CD14-positive monocyte (primary cell): ENCODE measurements at regions not wholly inside any gene's neighbourhood (a gene's known extent, or its start where the extent isn't known, plus 50 kb on each side); places are given as distances from the start of the nearest gene placed in this dataset.
A peak's percentile ranks its signal among the peaks of the same experiment; 100 is the strongest.

Experiments
- DNase-seq, 3 donors: peaks; one replicate each; pipeline ENCODE4 v3.0.0-alpha.2; 2011 to 2022
- H2AFZ ChIP-seq: 2 replicates; pipeline ENCODE4 v1.6.0; 2012; ENCODE audit warnings: mild to moderate bottlenecking, low read depth, low read length, inconsistent platforms; ENCODE audit not compliant: insufficient read depth, poor library complexity, severe bottlenecking
- H3K27ac ChIP-seq, 2 donors: 1 replicate in 1 of 2; 2 replicates in 1 of 2; pipeline ENCODE4 v1.5.1; 2012 to 2013; ENCODE audit warnings: low read length in 2 of 2, control low read depth in 1 of 2, inconsistent platforms in 1 of 2, low read depth in 1 of 2, mild to moderate bottlenecking in 1 of 2
- H3K27me3 ChIP-seq, 2 donors: one replicate each; pipeline versions ENCODE4 v1.6.0 to v1.6.1; 2011 to 2013; ENCODE audit warnings: low read length in 2 of 2; ENCODE audit not compliant: control insufficient read depth in 2 of 2, insufficient read depth in 2 of 2
- H3K36me3 ChIP-seq, 2 donors: replicated peaks in 1 of 2; 1 replicate in 1 of 2; 2 replicates in 1 of 2; pipeline versions ENCODE4 v1.5.1 to v1.6.1; 2012 to 2013; ENCODE audit warnings: low read length in 2 of 2, control low read depth in 1 of 2, inconsistent platforms in 1 of 2, mild to moderate bottlenecking in 1 of 2; ENCODE audit not compliant: insufficient read depth in 2 of 2, control insufficient read depth in 1 of 2
- H3K4me1 ChIP-seq, 2 donors: 1 replicate in 1 of 2; 2 replicates in 1 of 2; pipeline versions ENCODE4 v1.5.1 to v1.6.1; 2012 to 2013; ENCODE audit warnings: low read length in 2 of 2, control low read depth in 1 of 2, inconsistent platforms in 1 of 2, mild to moderate bottlenecking in 1 of 2, moderate library complexity in 1 of 2; ENCODE audit not compliant: insufficient read depth in 2 of 2, control insufficient read depth in 1 of 2
- H3K4me2 ChIP-seq: replicated peaks from 2 replicates; pipeline ENCODE3; 2012; ENCODE audit warnings: low read length, moderate library complexity, mild to moderate bottlenecking; ENCODE audit not compliant: poor library complexity, severe bottlenecking; ENCODE audit errors: extremely low read depth
- H3K4me3 ChIP-seq, 3 experiments: fragments of 200-600 bp in 1 of 3; sonication (generic) in 1 of 3; replicated peaks in 1 of 3; 1 replicate in 2 of 3; 2 replicates in 1 of 3; pipeline ENCODE4 v1.5.1; 2011 to 2013; ENCODE audit warnings: low read length in 3 of 3, mild to moderate bottlenecking in 3 of 3, control low read depth in 2 of 3, low read depth in 2 of 3, inconsistent platforms in 1 of 3, moderate library complexity in 1 of 3
- H3K79me2 ChIP-seq: 2 replicates; pipeline ENCODE4 v1.6.0; 2012; ENCODE audit warnings: mild to moderate bottlenecking, control low read depth, inconsistent platforms, low read length, moderate library complexity; ENCODE audit not compliant: insufficient read depth
- H3K9ac ChIP-seq: 2 replicates; pipeline ENCODE4 v1.6.0; 2017; ENCODE audit warnings: low read length, mild to moderate bottlenecking; ENCODE audit not compliant: insufficient read depth, poor library complexity, severe bottlenecking
- H3K9me3 ChIP-seq, 2 donors: replicated peaks in 1 of 2; 1 replicate in 1 of 2; 2 replicates in 1 of 2; pipeline versions ENCODE4 v1.5.1 to v1.6.1; 2012 to 2013; ENCODE audit warnings: low read length in 2 of 2, control low read depth in 1 of 2; ENCODE audit not compliant: control insufficient read depth in 1 of 2, insufficient read depth in 1 of 2
- H4K20me1 ChIP-seq: 2 replicates; pipeline ENCODE4 v1.6.0; 2012; ENCODE audit warnings: mild to moderate bottlenecking, low read length, control low read depth, moderate library complexity; ENCODE audit not compliant: insufficient read depth
- H3K27ac Mint-ChIP-seq, 7 donors: one replicate each; pipeline ENCODE4 v1.8.0; 2020; ENCODE audit warnings: mild to moderate bottlenecking in 7 of 7, mixed read lengths in 7 of 7, moderate library complexity in 6 of 7, inconsistent platforms in 2 of 7
- H3K27me3 Mint-ChIP-seq, 3 donors: one replicate each; pipeline ENCODE4 v1.8.0; 2021 to 2022; ENCODE audit warnings: low read depth in 3 of 3, mild to moderate bottlenecking in 3 of 3, mixed read lengths in 3 of 3, moderate library complexity in 3 of 3, inconsistent platforms in 1 of 3
- H3K36me3 Mint-ChIP-seq, 2 donors: one replicate each; pipeline ENCODE4 v1.8.0; 2020; ENCODE audit warnings: mixed read lengths in 2 of 2, inconsistent platforms in 1 of 2, mild to moderate bottlenecking in 1 of 2
- H3K4me1 Mint-ChIP-seq: one replicate; pipeline ENCODE4 v1.8.0; 2020; ENCODE audit warnings: mild to moderate bottlenecking, mixed read lengths
- H3K4me3 Mint-ChIP-seq, 2 donors: one replicate each; pipeline ENCODE4 v1.8.0; 2020; ENCODE audit warnings: mild to moderate bottlenecking in 2 of 2, mixed read lengths in 2 of 2, moderate library complexity in 1 of 2
- H3K9me3 Mint-ChIP-seq, 7 donors: one replicate each; pipeline ENCODE4 v1.8.0; 2020 to 2022; ENCODE audit warnings: mixed read lengths in 7 of 7, mild to moderate bottlenecking in 6 of 7, moderate library complexity in 6 of 7, inconsistent platforms in 2 of 7
- WGBS: methylation state at CpG from one replicate; pipeline ENCODE4 v1.1.5; 2013; ENCODE audit warnings: missing lambda C conversion rate; ENCODE audit not compliant: insufficient coverage; 5-methylcytosine and 5-hydroxymethylcytosine counted together
- intact Hi-C, 2 donors: fragments of 100-400 bp; cut with micrococcal nuclease; formaldehyde crosslinking; loops; one replicate each; pipeline versions ENCODE4 v1.15.0 to v1.15.1; 2023
- TF ChIP-seq, protein P1 (sequence below): fragments of 200-600 bp; IDR thresholded peaks from one replicate; pipeline ENCODE4 v1.8.0; 2022; ENCODE audit warnings: antibody characterized with exemption, mild to moderate bottlenecking

DNA sequence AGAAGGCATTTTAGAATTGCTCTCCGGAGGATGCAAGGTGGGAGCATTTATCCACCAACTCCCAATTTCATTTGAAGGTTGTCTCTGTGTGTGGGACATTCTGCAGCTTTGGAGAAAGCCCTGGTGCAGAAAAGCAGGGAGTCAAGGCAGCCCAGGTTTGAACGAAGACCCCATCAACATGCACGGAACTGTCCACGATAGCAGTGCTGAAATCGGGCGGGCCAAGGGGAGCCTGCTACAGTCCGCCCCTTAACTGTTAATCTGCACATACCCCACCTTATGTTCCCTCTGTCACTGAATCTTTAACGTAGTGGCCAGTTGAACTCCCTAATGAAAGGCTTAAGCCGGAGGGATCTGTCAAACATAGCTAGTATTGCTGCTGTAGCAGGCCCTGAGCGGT lies 68.8 kb upstream of the C1orf174 start:
- H3K27ac Mint-ChIP-seq: peak overlapping the region in 1 of 7 donors; percentile 68
- Histone ChIP-seq H3K79me2 (no peaks in the 10 kb centered on the region), H3K9ac (no peak overlapping the region), H3K27ac (no peak overlapping the region), H3K4me2 (no peak overlapping the region), H3K4me3 (no peak overlapping the region), H3K36me3 (no peaks in the 10 kb centered on the region), H2AFZ (no peak overlapping the region), H3K9me3 (peaks cover 0 to 24% of the 10 kb centered on the region in 2 donors), H3K27me3 (no peaks in the 10 kb centered on the region), H4K20me1 (no peaks in the 10 kb centered on the region), H3K4me1 (no peaks in the 10 kb centered on the region)
- no peaks in the 10 kb centered on the region for H3K4me1 Mint-ChIP-seq
- intact Hi-C loops: no loop called here
- TF ChIP-seq, protein P1, sequence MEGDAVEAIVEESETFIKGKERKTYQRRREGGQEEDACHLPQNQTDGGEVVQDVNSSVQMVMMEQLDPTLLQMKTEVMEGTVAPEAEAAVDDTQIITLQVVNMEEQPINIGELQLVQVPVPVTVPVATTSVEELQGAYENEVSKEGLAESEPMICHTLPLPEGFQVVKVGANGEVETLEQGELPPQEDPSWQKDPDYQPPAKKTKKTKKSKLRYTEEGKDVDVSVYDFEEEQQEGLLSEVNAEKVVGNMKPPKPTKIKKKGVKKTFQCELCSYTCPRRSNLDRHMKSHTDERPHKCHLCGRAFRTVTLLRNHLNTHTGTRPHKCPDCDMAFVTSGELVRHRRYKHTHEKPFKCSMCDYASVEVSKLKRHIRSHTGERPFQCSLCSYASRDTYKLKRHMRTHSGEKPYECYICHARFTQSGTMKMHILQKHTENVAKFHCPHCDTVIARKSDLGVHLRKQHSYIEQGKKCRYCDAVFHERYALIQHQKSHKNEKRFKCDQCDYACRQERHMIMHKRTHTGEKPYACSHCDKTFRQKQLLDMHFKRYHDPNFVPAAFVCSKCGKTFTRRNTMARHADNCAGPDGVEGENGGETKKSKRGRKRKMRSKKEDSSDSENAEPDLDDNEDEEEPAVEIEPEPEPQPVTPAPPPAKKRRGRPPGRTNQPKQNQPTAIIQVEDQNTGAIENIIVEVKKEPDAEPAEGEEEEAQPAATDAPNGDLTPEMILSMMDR: no peak
- peaks cover 8 to 27% (median 11%) of the 10 kb centered on the region in 7 donors for H3K9me3 Mint-ChIP-seq
- no peaks in the 10 kb centered on the region for H3K36me3 Mint-ChIP-seq
- 53% methylated on average over 8 of the region's 10 CpGs for WGBS
- peaks cover 0 to 2% (median 2%) of the 10 kb centered on the region in 3 donors for H3K27me3 Mint-ChIP-seq
- no peak overlapping the region for H3K4me3 Mint-ChIP-seq
- no peak for DNase-seq

DNA sequence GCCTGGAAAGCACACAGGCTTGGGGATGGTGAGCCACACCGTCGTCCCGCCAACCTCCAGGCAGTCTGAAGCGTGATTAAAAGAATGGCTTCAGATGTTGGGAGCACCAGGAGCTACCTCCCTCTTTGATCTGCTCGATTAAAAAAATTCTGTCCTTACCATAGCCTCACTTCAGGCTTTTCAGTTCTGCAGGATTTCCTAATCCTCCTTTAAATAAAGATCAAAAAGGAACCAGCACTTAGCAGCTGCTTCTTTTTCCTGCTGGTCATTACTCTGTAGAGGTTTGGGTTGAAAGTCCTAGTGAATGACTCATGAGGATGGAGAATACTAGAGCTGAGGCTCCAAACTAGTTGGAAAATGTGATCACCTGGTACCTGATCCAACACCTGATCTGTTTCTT lies 71.9 kb upstream of the C1orf174 start:
- peaks cover 0 to 4% (median 1%) of the 10 kb centered on the region in 3 donors for H3K27me3 Mint-ChIP-seq
- WGBS: 75% methylated on average over 2 of the region's 5 CpGs

More for the DNA sequence above, 71.9 kb upstream of the C1orf174 start:
- DNase-seq: no peak
- H3K4me1 ChIP-seq: no peaks in the 10 kb centered on the region
- H3K4me2 ChIP-seq: no peak overlapping the region
- Mint-ChIP-seq H3K4me1 (no peaks in the 10 kb centered on the region), H3K4me3 (no peak overlapping the region), H3K27ac (no peak overlapping the region), H3K36me3 (no peaks in the 10 kb centered on the region), H3K9me3 (peaks cover 4 to 18% (median 8%) of the 10 kb centered on the region in 7 donors)
- H3K9ac ChIP-seq: no peak overlapping the region
- H3K79me2 ChIP-seq: no peaks in the 10 kb centered on the region
- no peak overlapping the region for H3K4me3 ChIP-seq
- peaks cover 0 to 10% of the 10 kb centered on the region in 2 donors for H3K9me3 ChIP-seq
- no peaks in the 10 kb centered on the region for H3K36me3 ChIP-seq
- intact Hi-C loops: no loop called here
- no peaks in the 10 kb centered on the region for H3K27me3 ChIP-seq
- no peak overlapping the region for H3K27ac ChIP-seq
- TF ChIP-seq, protein P1: no peak
- H4K20me1 ChIP-seq: no peaks in the 10 kb centered on the region
- no peak overlapping the region for H2AFZ ChIP-seq
